VCaP (cell line): ENCODE measurements at regions not wholly inside any gene's neighbourhood (a gene's known extent, or its start where the extent isn't known, plus 50 kb on each side); places are given as distances from the start of the nearest gene placed in this dataset.
A peak's percentile ranks its signal among the peaks of the same experiment; 100 is the strongest.
"Not testable (repeated sequence)": the region's sequence is repeated elsewhere in the genome, so short reads cannot be mapped to it uniquely, and the experiment has no call there.

Experiments used
- H3K27ac ChIP-seq: fragments of 450-650 bp; 2 replicates; pipeline ENCODE4 v1.5.1; 2017
- TF ChIP-seq, protein P1 (sequence below): fragments of 450-650 bp; conservative IDR thresholded peaks from 2 replicates; pipeline ENCODE4 v1.5.1; 2017; ENCODE audit warnings: mild to moderate bottlenecking, moderate library complexity

DNA sequence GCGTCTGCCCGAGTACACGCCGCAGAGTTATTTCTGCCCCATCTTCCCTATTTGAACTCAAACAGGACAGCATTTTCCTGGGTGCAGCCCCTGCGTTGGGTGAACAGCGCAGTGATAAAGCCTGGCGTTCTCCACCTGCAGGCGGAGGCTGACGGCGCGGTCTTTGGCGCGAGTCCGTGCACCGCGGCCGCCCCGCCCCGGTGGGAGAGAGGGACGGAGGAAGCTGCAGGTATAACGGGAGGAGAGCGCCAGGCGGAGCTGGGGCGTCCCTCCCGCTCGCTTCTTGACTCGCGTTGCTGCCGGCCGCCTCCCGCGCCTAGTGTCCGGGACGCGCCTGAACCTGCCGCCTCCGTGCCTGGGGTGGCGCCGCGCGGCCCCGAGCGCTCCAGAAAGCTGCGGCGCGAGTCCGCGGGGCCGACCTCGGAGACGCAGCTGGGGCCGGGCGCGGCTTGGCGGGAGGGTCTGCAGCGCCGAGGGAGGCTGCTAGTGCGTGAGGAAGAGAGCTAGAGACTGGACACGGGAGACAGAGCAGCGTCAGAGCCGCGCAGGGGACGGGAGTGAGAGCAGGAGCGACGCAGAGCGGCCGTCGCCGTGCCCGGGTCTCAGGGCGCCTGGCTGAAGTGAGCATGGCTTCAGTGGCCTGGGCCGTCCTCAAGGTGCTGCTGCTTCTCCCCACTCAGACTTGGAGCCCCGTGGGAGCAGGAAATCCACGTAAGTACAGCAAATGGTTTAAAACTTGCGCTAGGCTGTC is 140.7 kb downstream of the SPATA31A7 start:
- TF ChIP-seq, protein P1, sequence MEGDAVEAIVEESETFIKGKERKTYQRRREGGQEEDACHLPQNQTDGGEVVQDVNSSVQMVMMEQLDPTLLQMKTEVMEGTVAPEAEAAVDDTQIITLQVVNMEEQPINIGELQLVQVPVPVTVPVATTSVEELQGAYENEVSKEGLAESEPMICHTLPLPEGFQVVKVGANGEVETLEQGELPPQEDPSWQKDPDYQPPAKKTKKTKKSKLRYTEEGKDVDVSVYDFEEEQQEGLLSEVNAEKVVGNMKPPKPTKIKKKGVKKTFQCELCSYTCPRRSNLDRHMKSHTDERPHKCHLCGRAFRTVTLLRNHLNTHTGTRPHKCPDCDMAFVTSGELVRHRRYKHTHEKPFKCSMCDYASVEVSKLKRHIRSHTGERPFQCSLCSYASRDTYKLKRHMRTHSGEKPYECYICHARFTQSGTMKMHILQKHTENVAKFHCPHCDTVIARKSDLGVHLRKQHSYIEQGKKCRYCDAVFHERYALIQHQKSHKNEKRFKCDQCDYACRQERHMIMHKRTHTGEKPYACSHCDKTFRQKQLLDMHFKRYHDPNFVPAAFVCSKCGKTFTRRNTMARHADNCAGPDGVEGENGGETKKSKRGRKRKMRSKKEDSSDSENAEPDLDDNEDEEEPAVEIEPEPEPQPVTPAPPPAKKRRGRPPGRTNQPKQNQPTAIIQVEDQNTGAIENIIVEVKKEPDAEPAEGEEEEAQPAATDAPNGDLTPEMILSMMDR, result peak; percentile 4; the same call in 1 of the 2 replicates
- peak overlapping the region; percentile 43 for H3K27ac ChIP-seq

GRCh38 chr9:61356936-61357335 is 167.1 kb downstream of the SPATA31A7 start:
- not testable (repeated sequence) for H3K27ac ChIP-seq

DNA sequence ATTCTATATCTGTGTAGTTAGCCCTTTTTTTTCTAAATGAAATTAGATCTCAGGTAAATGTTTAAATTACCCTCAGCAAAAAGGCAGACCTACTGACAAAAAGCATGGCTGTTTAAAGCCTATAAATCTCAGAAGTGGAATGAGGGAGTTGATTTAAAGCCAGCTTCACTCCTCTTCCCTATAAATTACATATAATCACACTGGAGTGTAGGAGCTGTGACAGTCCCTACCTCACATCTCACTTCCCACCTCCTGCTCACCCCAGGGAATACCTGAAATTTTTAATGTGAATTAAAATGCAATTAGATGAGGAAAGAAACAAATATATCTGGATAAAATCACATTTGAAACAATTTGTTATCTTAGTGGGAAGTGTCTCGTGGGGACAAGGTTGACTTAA is 184.6 kb downstream of the SPATA31A7 start:
- not testable (repeated sequence) for H3K27ac ChIP-seq

GRCh38 chr9:61376159-61376558 is 186.3 kb downstream of the SPATA31A7 start:
- H3K27ac ChIP-seq, result not testable (repeated sequence)

DNA sequence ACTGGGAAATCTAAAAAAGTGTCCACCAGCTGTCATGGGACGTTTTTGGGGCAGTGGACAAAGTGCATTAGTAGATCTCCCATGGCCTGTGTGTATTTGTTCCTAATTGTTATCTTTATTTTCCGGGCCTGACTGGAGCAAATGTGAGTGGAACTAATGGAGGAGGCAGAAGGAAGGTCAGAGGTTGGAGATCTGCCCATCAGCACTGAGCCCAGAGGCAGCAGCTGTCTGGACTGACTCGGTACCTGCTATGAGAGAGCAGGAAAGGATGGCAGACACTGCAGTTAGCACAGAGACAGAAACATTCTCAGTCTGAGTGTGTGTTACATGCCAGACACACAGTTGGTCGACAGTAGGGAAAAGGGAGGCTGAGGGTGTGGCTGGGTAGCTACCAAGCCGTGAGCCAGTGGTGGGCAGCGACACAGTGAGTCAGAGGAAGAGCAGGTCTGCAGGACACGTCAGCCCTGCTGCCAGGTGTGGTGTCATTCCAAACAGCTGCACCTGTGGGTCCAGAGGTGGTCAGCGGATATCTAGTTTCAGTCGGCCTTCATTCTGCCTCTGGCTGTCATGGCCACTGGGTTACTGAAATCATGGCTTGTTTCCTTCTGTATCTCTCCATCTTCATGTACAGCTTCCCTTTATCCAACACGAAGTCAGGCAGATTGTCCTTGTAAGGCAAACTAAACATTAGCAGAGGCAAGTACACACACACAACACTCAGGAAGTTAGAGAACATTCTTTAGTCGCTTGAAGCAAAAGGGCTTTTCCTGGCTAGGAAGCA is 196.4 kb downstream of the SPATA31A7 start:
- peak overlapping the region; percentile 34; the same call in 1 of the 2 replicates for H3K27ac ChIP-seq

GRCh38 chr9:61386816-61387102 is 196.9 kb downstream of the SPATA31A7 start:
- peak overlapping the region; percentile 34; the same call in 1 of the 2 replicates for H3K27ac ChIP-seq

- not testable (repeated sequence) for H3K27ac ChIP-seq
Observed at GRCh38 chr9:61402692-61403091, 212.9 kb downstream of the SPATA31A7 start.

- peak overlapping the region; percentile 51; the same call in 1 of the 2 replicates for H3K27ac ChIP-seq
Observed at GRCh38 chr9:61411933-61412605, 222.2 kb downstream of the SPATA31A7 start.

- not testable (repeated sequence) for H3K27ac ChIP-seq
Observed at GRCh38 chr9:61412738-61413137, 222.9 kb downstream of the SPATA31A7 start.

- not testable (repeated sequence) for H3K27ac ChIP-seq
Observed at GRCh38 chr9:61418174-61418573, 228.3 kb downstream of the SPATA31A7 start.

- H3K27ac ChIP-seq, result not testable (repeated sequence)
Observed at GRCh38 chr9:61420267-61420958, 230.6 kb downstream of the SPATA31A7 start.

DNA sequence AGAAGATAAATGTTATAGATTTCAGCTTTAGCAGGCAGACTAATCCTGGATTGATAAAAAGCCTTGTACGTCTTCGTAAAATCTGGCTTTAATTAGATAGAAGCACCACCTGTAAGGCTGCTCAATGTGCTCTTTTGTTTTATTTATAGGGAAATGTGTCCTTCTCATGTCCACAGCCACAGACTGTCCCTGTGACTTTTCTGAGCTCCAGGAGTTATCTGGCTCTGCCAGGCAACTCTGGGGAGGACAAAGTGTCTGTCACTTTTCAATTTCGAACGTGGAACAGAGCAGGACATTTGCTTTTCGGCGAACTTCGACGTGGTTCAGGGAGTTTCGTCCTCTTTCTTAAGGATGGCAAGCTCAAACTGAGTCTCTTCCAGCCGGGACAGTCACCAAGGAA is 257.4 kb downstream of the SPATA31A7 start:
- not testable (repeated sequence) for H3K27ac ChIP-seq

DNA sequence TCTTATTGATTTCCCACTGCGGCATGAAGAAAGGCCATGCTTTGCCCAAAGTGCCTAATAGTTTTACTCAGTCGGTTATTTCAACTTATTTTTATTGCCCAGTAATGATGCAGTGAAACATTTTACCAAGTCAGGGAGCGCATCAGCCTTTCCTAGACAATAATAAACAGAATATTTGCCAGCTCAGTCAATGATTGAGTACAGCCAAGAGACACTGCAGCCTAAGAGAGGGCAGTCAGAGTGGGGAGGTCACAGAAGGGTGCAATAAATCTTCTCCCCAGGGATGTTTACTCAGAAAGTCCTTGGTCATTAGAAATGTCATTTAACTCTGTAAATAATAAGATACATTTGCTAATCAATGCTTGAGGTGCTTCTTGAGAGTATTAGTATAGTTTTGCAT is 271.0 kb downstream of the SPATA31A7 start:
- not testable (repeated sequence) for H3K27ac ChIP-seq
